Tibial artery (tissue), 4 donors: ENCODE measurements at regions not wholly inside any gene's neighbourhood (a gene's known extent, or its start where the extent isn't known, plus 50 kb on each side); places are given as distances from the start of the nearest gene placed in this dataset.

ENCODE experiments used
- DNase-seq, 2 donors: peaks; one replicate each; pipeline ENCODE4 v3.0.0-alpha.2; 2019
- H3K27ac ChIP-seq, 2 donors: fragments of 200-600 bp; sonication (generic) in 1 of 2; 1 replicate in 1 of 2; 2 replicates in 1 of 2; pipeline ENCODE4 v1.5.1; 2018 to 2019; ENCODE audit warnings: mild to moderate bottlenecking in 1 of 2
- H3K27me3 ChIP-seq, 2 donors: fragments of 200-600 bp; sonication (generic) in 1 of 2; one replicate each; pipeline versions ENCODE4 v1.5.1 to v1.6.0; 2016 to 2019
- H3K36me3 ChIP-seq, 3 donors: fragments of 200-600 bp; sonication (generic) in 2 of 3; one replicate each; pipeline ENCODE4 v1.5.1; 2016 to 2019; ENCODE audit warnings: mild to moderate bottlenecking in 2 of 3
- H3K4me1 ChIP-seq, 4 donors: fragments of 200-600 bp; sonication (generic) in 2 of 4; 1 replicate in 3 of 4; 2 replicates in 1 of 4; pipeline ENCODE4 v1.5.1; 2016 to 2019
- H3K4me3 ChIP-seq, 2 donors: fragments of 200-600 bp; sonication (generic) in 1 of 2; 1 replicate in 1 of 2; 2 replicates in 1 of 2; pipeline ENCODE4 v1.5.1; 2018 to 2019; ENCODE audit warnings: mild to moderate bottlenecking in 2 of 2
- H3K9me3 ChIP-seq, 3 donors: fragments of 200-600 bp; sonication (generic) in 1 of 3; one replicate each; pipeline ENCODE4 v1.5.1; 2016 to 2019
- intact Hi-C: fragments of 100-400 bp; cut with DNase I; formaldehyde crosslinking; loops from one replicate; pipeline ENCODE4 v1.15.0; 2023; ENCODE audit warnings: low total_unique reads
- TF ChIP-seq, protein P1 (sequence below), 2 experiments: fragments of 200-600 bp in 1 of 2; fragments of 450-650 bp in 1 of 2; IDR thresholded peaks; one replicate each; pipeline ENCODE4 v1.5.1; 2017 to 2019; ENCODE audit warnings: antibody characterized with exemption in 2 of 2, mild to moderate bottlenecking in 1 of 2, moderate library complexity in 1 of 2

GRCh38 chr17:62913991-62914570, 52.0 kb upstream of the TANC2 start:
- intact Hi-C loops, result no loop called here

DNA sequence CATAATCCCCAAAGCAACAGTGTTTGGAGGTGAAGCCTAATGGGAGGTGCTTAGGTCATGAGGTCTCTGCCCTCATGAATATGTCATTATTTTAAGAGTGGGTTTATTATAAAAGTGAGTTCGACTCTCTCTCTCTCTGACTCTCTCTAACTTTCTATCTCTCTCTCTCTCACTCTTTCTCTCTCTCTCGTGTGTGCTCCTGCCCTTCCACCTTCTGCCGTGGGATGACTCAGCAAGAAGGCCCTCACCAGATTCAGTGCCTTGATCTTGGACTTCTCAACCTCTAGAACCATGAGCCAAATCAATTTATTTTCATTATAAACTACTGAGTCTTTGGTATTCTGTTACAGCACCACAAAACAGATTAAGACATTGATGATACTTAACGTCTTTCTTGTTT, 53.7 kb upstream of the TANC2 start:
- TF ChIP-seq, protein P1, sequence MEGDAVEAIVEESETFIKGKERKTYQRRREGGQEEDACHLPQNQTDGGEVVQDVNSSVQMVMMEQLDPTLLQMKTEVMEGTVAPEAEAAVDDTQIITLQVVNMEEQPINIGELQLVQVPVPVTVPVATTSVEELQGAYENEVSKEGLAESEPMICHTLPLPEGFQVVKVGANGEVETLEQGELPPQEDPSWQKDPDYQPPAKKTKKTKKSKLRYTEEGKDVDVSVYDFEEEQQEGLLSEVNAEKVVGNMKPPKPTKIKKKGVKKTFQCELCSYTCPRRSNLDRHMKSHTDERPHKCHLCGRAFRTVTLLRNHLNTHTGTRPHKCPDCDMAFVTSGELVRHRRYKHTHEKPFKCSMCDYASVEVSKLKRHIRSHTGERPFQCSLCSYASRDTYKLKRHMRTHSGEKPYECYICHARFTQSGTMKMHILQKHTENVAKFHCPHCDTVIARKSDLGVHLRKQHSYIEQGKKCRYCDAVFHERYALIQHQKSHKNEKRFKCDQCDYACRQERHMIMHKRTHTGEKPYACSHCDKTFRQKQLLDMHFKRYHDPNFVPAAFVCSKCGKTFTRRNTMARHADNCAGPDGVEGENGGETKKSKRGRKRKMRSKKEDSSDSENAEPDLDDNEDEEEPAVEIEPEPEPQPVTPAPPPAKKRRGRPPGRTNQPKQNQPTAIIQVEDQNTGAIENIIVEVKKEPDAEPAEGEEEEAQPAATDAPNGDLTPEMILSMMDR (IDR thresholded peaks at IDR 0.05), result no peak
- Histone ChIP-seq H3K36me3 (no peaks in the 10 kb centered on the region), H3K4me1 (no peaks in the 10 kb centered on the region), H3K9me3 (no peaks in the 10 kb centered on the region), H3K27me3 (no peaks in the 10 kb centered on the region), H3K4me3 (no peak overlapping the region), H3K27ac (no peak overlapping the region)
- no peak for DNase-seq
- intact Hi-C loops, result no loop called here

More at GRCh38 chr17:62913991-62914570, 52.0 kb upstream of the TANC2 start:
- Histone ChIP-seq H3K9me3 (no peaks in the 10 kb centered on the region), H3K36me3 (no peaks in the 10 kb centered on the region), H3K27me3 (no peaks in the 10 kb centered on the region), H3K4me3 (no peak overlapping the region), H3K4me1 (no peaks in the 10 kb centered on the region), H3K27ac (no peak overlapping the region)
- TF ChIP-seq, protein P1 (IDR thresholded peaks at IDR 0.05), result no peak
- DNase-seq, result no peak

DNA sequence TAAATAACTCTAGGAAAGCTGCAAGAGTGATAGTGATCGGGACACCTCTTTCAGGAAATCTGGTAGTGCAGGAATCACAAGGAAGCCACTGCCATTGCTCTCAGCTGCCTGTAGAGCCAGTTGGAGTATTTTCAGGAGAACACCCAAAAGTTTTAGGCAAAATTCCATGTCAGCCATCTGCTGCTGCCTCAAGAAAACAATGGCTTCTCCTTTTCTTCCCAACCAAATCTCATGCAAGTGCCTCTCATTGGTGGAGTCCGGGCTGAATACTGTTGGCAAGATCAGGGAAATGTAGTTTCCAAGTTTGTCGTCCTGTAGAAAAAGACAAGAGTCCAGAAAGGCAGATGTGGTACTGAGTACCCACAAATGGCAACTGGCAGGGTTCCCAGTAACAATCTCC, 54.9 kb upstream of the TANC2 start:
- DNase-seq, result no peak

DNA sequence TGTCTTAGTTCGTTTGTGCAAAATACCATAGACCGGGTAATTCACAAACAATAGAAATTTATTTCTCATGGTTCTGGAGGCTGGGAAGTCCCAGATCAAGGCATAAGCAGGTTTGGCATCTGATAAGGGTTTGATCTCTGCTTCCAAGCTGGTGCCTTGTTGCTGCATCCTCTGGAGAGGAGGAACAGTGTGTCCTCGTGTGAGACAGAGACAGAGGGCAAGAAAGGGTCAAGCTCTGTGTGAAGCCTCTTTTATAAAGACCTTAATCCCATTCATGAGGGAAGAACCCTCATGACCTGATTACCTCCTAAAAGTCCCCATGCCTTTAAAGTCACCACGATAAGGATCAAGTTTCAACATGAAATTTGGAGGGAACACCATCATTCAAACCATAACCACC, 55.8 kb upstream of the TANC2 start:
- TF ChIP-seq, protein P1 (IDR thresholded peaks at IDR 0.05), result no peak
- no peaks in the 10 kb centered on the region for H3K9me3 ChIP-seq
- DNase-seq, result no peak

More for the DNA sequence above, 54.9 kb upstream of the TANC2 start:
- TF ChIP-seq, protein P1 (IDR thresholded peaks at IDR 0.05), result no peak
- Histone ChIP-seq H3K9me3 (no peaks in the 10 kb centered on the region), H3K27me3 (no peaks in the 10 kb centered on the region), H3K4me3 (no peak overlapping the region), H3K4me1 (no peaks in the 10 kb centered on the region), H3K27ac (no peak overlapping the region), H3K36me3 (no peaks in the 10 kb centered on the region)
- intact Hi-C loops, result no loop called here

GRCh38 chr17:62907961-62908360, 58.1 kb upstream of the TANC2 start:
- Histone ChIP-seq H3K27me3 (no peaks in the 10 kb centered on the region), H3K36me3 (no peaks in the 10 kb centered on the region), H3K4me1 (no peaks in the 10 kb centered on the region), H3K27ac (no peak overlapping the region), H3K9me3 (no peaks in the 10 kb centered on the region), H3K4me3 (no peak overlapping the region)
- intact Hi-C loops, result no loop called here
- TF ChIP-seq, protein P1 (IDR thresholded peaks at IDR 0.05), result no peak
- DNase-seq, result no peak

More for the DNA sequence above, 55.8 kb upstream of the TANC2 start:
- Histone ChIP-seq H3K27ac (no peak overlapping the region), H3K4me1 (no peaks in the 10 kb centered on the region), H3K4me3 (no peak overlapping the region), H3K27me3 (no peaks in the 10 kb centered on the region), H3K36me3 (no peaks in the 10 kb centered on the region)
- intact Hi-C loops, result no loop called here

GRCh38 chr17:62906881-62907280, 59.2 kb upstream of the TANC2 start:
- TF ChIP-seq, protein P1 (IDR thresholded peaks at IDR 0.05), result no peak
- DNase-seq, result no peak
- Histone ChIP-seq H3K9me3 (no peaks in the 10 kb centered on the region), H3K4me3 (no peak overlapping the region), H3K27me3 (no peaks in the 10 kb centered on the region), H3K36me3 (no peaks in the 10 kb centered on the region), H3K27ac (no peak overlapping the region), H3K4me1 (no peaks in the 10 kb centered on the region)
- intact Hi-C loops, result no loop called here
